ENCODE measurements at regions not wholly inside any gene's neighbourhood (a gene's known extent, or its start where the extent isn't known, plus 50 kb on each side); places are given as distances from the start of the nearest gene placed in this dataset.

GRCh38 chr4:108512615-108513505 is 107.5 kb upstream of the RPL34 start:
- H3K4me1 Mint-ChIP-seq, result peaks cover 13% of the 10 kb centered on the region
- no peaks in the 10 kb centered on the region for H3K9me3 ChIP-seq (replicated peaks in 1 of 2; ENCODE audit: control insufficient read depth in 1 of 2, insufficient read depth in 1 of 2, low read length in 2 of 2)
- no peaks in the 10 kb centered on the region for H3K27me3 ChIP-seq (ENCODE audit: control insufficient read depth in 2 of 2, insufficient read depth in 2 of 2, low read length in 2 of 2)
- peaks cover 0 to 5% (median 3%) of the 10 kb centered on the region in 3 donors for H3K27me3 Mint-ChIP-seq (ENCODE audit: low read depth in 3 of 3)
- no peak overlapping the region for H3K9ac ChIP-seq (ENCODE audit: insufficient read depth, low read length, poor library complexity, severe bottlenecking)
- no peak for DNase-seq
- no peak overlapping the region for H3K27ac Mint-ChIP-seq
- no peaks in the 10 kb centered on the region for H4K20me1 ChIP-seq (ENCODE audit: insufficient read depth, low read length)
- H3K4me3 ChIP-seq (replicated peaks in 1 of 3; ENCODE audit: low read depth in 2 of 3, low read length in 3 of 3), result no peak overlapping the region
- H3K36me3 Mint-ChIP-seq, result no peaks in the 10 kb centered on the region
- TF ChIP-seq CTCF (IDR thresholded peaks at IDR 0.05), result no peak
- no peak overlapping the region for H3K4me3 Mint-ChIP-seq
- no peaks in the 10 kb centered on the region for H3K4me1 ChIP-seq (ENCODE audit: control insufficient read depth in 1 of 2, insufficient read depth in 2 of 2, low read length in 2 of 2)
- peak overlapping the region; percentile 38 for H2AFZ ChIP-seq (ENCODE audit: insufficient read depth, low read depth, low read length, poor library complexity, severe bottlenecking)
- H3K9me3 Mint-ChIP-seq, result peaks cover 0 to 3% (median 0%) of the 10 kb centered on the region in 7 donors
- no peaks in the 10 kb centered on the region for H3K79me2 ChIP-seq (ENCODE audit: insufficient read depth, low read length)
- H3K4me2 ChIP-seq (replicated peaks; ENCODE audit: extremely low read depth, low read length, poor library complexity, severe bottlenecking), result no peak overlapping the region
- H3K36me3 ChIP-seq (replicated peaks in 1 of 2; ENCODE audit: control insufficient read depth in 1 of 2, insufficient read depth in 2 of 2, low read length in 2 of 2), result no peaks in the 10 kb centered on the region
- no peak overlapping the region for H3K27ac ChIP-seq (ENCODE audit: low read depth in 1 of 2, low read length in 2 of 2)
- 13% methylated on average over 7 of the region's 17 CpGs for WGBS (ENCODE audit: insufficient coverage)
- intact Hi-C loops (cut with micrococcal nuclease), result no loop called here

- no peaks in the 10 kb centered on the region for H3K36me3 ChIP-seq (replicated peaks in 1 of 2; ENCODE audit: control insufficient read depth in 1 of 2, insufficient read depth in 2 of 2, low read length in 2 of 2)
- Mint-ChIP-seq H3K27ac (no peak overlapping the region), H3K36me3 (no peaks in the 10 kb centered on the region), H3K4me3 (no peak overlapping the region), H3K9me3 (peaks cover 0 to 6% (median 4%) of the 10 kb centered on the region in 7 donors), H3K27me3 (ENCODE audit: low read depth in 3 of 3) (peaks cover 0 to 5% (median 3%) of the 10 kb centered on the region in 3 donors), H3K4me1 (peaks cover 13% of the 10 kb centered on the region)
- no peak overlapping the region for H3K4me2 ChIP-seq (replicated peaks; ENCODE audit: extremely low read depth, low read length, poor library complexity, severe bottlenecking)
- no peaks in the 10 kb centered on the region for H3K79me2 ChIP-seq (ENCODE audit: insufficient read depth, low read length)
- H3K9ac ChIP-seq (ENCODE audit: insufficient read depth, low read length, poor library complexity, severe bottlenecking), result no peak overlapping the region
- DNase-seq, result no peak
- TF ChIP-seq CTCF (IDR thresholded peaks at IDR 0.05), result no peak
- no peak overlapping the region for H3K4me3 ChIP-seq (replicated peaks in 1 of 3; ENCODE audit: low read depth in 2 of 3, low read length in 3 of 3)
- H3K27me3 ChIP-seq (ENCODE audit: control insufficient read depth in 2 of 2, insufficient read depth in 2 of 2, low read length in 2 of 2), result no peaks in the 10 kb centered on the region
- no peaks in the 10 kb centered on the region for H3K9me3 ChIP-seq (replicated peaks in 1 of 2; ENCODE audit: control insufficient read depth in 1 of 2, insufficient read depth in 1 of 2, low read length in 2 of 2)
- no peak overlapping the region for H3K27ac ChIP-seq (ENCODE audit: low read depth in 1 of 2, low read length in 2 of 2)
- no peaks in the 10 kb centered on the region for H3K4me1 ChIP-seq (ENCODE audit: control insufficient read depth in 1 of 2, insufficient read depth in 2 of 2, low read length in 2 of 2)
- 94% methylated on average over 2 of the region's 2 CpGs for whole genome bisulfite sequencing (ENCODE audit: insufficient coverage)
- no peaks in the 10 kb centered on the region for H4K20me1 ChIP-seq (ENCODE audit: insufficient read depth, low read length)
- intact Hi-C loops (cut with micrococcal nuclease), result no loop called here
- no peak overlapping the region for H2AFZ ChIP-seq (ENCODE audit: insufficient read depth, low read depth, low read length, poor library complexity, severe bottlenecking)
Observed at GRCh38 chr4:108511618-108512017, 108.8 kb upstream of the RPL34 start.
